GM19438 (cell line): ENCODE measurements at regions not wholly inside any gene's neighbourhood (a gene's known extent, or its start where the extent isn't known, plus 50 kb on each side); places are given as distances from the start of the nearest gene placed in this dataset.

Experiments
- ATAC-seq: cut with Tn5 transposase; IDR thresholded peaks from one replicate; pipeline ENCODE4 v1.9.1; 2021; ENCODE audit warnings: low read depth; ENCODE audit not compliant: unreplicated experiment

GRCh38 chr13:63408331-63409189, 1992.9 kb upstream of the PCDH20 start:
- ATAC-seq = no peak

DNA sequence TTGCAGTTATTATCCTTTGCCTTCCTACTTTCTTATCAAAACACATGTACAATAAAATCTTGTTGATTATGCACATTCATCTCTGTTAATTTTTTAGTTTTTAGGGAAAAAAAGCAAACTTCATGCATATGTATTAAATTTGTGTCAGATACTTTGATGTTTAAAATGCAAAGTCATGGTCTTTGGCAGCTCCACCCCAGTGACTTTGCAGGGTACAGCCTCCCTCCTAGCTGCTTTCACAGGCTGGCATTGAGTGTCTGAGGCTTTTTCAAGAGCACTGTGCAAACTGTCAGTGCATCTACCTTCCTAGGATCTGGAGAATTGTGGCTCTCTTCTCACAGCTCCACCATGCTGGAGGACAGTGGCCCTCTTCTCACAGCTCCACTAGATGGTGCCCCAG, 1988.1 kb upstream of the PCDH20 start:
- ATAC-seq = no peak

GRCh38 chr13:63396746-63397145, 1981.1 kb upstream of the PCDH20 start:
- ATAC-seq = no peak

GRCh38 chr13:63393112-63393511, 1977.5 kb upstream of the PCDH20 start:
- ATAC-seq = no peak

GRCh38 chr13:63389756-63390155, 1974.1 kb upstream of the PCDH20 start:
- no peak for ATAC-seq

DNA sequence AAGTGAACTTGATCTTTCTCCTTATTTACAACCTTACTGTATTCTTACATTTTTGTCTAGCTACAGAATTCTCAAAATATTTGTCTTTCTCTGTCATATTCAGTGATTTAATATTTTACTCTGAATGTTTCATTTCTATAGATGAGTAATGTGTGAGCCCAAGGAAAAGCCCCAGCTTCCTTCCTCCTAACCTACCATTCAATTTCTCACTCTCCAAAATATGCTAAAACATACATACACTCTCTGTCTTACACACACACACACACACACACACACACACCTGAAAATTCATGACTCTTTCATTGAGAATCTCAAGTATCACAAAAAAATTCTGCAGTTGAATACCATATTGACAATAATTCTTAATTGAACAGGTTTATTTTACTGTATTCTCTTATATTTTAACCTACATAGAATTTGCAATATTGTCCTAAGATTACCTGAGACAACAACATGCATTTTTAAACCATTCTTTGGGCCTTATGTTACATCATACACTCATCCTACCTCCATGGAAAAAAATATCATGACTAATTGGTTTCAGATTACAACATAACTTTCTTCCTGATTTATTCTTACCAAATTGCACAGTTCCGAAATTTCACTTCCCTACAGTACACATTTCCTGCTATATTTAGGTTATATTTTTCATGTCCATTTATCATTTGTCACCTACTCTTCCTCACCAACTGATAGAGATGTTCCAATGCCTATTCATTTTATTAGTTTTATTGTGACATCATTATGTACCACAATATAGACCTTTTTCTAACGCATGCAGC, 1965.6 kb upstream of the PCDH20 start:
- no peak for ATAC-seq

DNA sequence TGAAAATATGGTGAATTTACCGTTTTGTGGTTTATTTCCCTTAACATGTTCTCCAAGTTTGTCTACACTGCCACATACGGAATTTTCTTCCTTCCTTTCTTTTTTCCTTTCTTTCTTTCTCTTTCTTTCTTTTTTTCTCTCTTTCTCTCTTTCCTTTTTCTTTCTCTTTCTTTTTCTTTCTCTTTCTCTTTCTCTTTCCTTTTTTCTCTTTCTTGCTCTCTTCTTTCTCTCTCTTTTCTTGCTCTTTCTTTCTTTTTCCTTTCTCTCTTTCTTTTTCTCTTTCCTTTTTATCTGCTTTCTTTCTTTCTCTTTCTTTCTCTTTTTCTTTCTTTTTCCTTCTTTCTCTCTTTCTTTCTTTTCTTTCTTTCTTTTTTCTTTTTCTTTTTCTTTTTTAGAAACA, 1962.3 kb upstream of the PCDH20 start:
- ATAC-seq = no peak

DNA sequence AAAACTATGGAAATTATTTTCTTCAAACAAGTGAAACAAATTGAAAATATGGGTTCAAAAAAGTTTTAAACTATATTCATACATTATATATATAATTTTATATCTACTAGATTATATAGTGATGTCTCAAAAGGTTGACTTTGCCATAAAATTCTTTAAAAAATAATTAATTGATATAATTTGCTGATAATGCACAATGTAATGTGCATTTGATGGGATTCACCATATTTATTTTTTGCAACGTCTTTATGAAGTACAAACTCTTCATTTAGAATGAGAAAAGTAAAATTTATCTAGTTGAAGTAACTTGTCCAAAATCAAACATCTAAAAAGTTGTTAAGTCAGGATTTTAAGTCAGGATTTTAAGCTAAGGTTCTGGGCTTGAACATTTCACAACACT, 1954.5 kb upstream of the PCDH20 start:
- no peak for ATAC-seq

- ATAC-seq = no peak
Observed at GRCh38 chr13:63367522-63368198, 1952.0 kb upstream of the PCDH20 start.

DNA sequence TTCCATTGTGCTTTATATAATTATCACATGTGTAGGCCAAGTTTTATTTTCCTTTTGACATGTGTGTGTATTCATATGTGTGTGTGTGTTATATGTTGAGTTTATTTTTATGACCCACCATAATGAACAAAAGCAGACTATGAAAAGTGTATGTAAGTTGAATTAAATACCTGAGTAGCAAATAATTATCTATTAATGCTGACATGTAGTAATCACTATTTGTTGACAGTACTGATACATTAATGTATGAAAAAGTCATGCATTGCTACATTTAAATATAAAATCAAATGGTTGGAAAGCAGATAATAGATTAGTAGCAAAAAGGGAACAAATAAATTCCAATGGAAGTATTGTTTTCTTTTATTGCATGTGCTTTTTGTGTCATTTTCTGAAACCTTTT, 1948.5 kb upstream of the PCDH20 start:
- no peak for ATAC-seq

GRCh38 chr13:63351533-63351932, 1935.9 kb upstream of the PCDH20 start:
- no peak for ATAC-seq

DNA sequence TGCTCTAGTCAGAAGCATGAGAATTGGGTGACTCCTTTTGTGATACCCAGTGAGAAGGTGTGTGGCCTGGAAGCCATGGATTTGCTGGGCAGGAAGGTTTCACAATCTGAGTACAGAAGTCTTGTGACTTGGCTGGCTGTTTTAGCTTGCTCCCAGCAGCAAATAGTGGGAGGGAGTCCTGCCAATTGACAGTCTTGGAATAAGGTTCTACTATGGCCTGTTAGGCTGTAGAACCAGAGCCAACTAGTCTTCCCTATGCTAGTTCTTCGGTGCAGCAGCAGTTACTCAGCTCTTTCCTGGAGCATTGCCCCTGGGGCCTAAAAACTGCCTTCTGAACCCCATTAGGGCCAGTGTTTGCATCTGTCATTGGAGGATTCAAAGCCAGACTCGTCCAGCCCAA, 1935.4 kb upstream of the PCDH20 start:
- no peak for ATAC-seq

DNA sequence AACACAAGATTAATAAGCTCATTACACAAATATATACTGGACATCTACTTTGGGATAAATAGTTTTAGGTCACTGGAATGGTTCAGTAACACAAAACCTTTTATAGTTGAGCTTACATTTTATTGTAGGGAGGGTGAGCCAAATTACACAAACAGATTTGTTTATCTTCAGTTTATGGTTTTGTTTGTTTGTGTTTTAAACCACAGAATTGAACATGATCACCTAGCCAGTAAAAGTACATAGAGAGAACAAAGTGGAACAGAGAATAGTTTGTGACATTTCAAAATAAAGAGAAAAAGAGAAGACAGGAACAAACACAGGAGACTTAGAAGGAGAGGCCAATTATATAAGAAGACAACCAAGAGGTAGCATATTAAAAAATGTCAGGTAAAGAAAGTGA, 1930.2 kb upstream of the PCDH20 start:
- no peak for ATAC-seq

GRCh38 chr13:63344711-63345110, 1929.1 kb upstream of the PCDH20 start:
- ATAC-seq = no peak

GRCh38 chr13:63337921-63338320, 1922.3 kb upstream of the PCDH20 start:
- no peak for ATAC-seq

GRCh38 chr13:63337041-63337440, 1921.4 kb upstream of the PCDH20 start:
- no peak for ATAC-seq

DNA sequence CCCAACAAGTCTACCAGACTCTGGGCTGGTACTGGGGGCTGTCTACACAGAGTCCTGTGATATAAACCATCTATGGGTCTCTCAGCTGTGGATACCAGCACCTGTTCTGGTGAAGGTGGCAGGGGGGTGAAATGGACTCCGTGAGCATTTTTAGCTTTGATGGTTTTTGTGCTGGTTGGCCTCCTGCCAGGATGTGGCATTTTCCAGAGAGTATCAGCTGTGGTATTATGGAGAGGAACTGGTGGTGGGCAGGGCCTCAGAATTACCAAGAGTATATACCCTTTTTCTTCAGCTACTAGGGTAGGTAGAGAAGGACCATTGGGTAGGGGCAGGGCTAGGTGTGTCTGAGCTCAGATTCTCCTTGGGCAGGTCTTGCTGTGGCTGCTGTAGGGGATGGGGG, 1920.9 kb upstream of the PCDH20 start:
- ATAC-seq = no peak

DNA sequence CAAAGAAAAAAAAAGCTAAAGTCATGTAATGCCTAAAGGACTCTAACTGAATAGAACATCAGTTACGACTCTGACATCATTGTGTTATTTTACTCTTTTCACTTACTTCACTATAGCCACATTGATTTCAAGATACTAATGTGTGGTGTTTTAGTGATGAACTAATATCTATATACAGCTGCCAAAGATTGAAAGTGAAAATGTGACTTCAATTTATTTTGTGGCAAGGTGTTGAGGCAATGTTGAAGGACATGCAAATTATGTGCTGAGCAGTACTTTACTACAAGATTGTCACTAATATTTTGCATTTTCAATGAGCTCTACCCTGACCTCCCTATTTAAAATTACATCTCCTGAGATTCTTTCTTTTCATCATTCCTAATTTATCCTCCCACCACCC, 1911.9 kb upstream of the PCDH20 start:
- no peak for ATAC-seq

- no peak for ATAC-seq
Observed at GRCh38 chr13:63323441-63323840, 1907.8 kb upstream of the PCDH20 start.

DNA sequence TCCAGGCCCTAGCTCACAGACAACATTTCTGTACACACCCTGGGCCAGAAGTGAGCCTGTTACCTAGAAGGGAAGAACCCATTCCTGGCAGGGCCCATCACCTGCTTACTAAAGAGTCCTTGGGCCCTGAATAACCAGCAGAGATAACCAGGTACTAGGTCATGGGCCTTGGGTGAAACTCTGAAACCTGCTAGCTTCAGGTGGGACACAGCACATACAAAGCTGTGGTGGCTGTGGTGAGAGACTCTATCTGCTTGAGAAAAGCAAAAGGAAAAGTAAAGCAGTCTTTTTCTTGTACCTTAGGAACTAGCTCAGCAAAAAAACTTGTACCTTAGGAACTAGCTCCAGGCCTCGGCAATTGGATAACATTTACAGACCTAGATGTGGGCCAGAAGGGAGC, 1895.9 kb upstream of the PCDH20 start:
- no peak for ATAC-seq

DNA sequence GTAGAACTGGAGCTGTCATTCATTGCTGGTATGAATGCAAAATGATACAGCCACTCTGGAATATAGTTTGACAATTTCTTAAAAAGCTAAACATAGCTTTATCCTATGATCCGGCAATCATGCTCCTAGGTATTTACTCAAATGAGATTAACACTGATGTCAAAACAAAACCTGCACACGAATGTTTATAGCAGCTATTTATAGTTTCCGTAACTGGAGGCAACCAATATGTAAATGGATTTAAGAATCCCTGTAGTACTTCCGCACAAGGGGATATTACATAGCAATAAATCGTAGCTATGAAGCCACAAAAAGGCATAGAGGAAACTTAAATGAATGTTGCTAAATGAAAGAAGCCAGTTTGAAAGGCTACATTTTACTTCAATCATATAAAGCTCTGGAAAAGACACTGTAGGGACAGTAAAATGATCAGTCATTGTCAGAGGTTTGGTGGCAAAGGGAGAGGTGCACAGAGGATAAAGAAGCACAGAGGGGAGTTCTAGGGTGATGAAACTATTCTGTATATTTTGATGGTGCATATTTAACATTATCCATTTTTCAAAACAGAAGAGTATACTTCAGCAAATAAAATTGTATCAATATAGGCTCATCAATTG, 1893.0 kb upstream of the PCDH20 start:
- no peak for ATAC-seq
